Breast epithelium (tissue), 4 donors: ENCODE measurements at regions not wholly inside any gene's neighbourhood (a gene's known extent, or its start where the extent isn't known, plus 50 kb on each side); places are given as distances from the start of the nearest gene placed in this dataset.

ENCODE experiments used
- DNase-seq, 2 donors: peaks; one replicate each; pipeline ENCODE4 v3.0.0-alpha.2; 2019; ENCODE audit warnings: low spot score in 2 of 2
- H3K27ac ChIP-seq, 2 donors: fragments of 200-600 bp; sonication (generic) in 1 of 2; one replicate each; pipeline ENCODE4 v1.5.1; 2016 to 2019; ENCODE audit warnings: mild to moderate bottlenecking in 1 of 2
- H3K27me3 ChIP-seq, 2 donors: fragments of 200-600 bp; sonication (generic) in 1 of 2; one replicate each; pipeline versions ENCODE4 v1.5.1 to v1.6.0; 2017 to 2019; ENCODE audit warnings: control low read depth in 1 of 2, mild to moderate bottlenecking in 1 of 2
- H3K36me3 ChIP-seq: fragments of 200-600 bp; one replicate; pipeline ENCODE4 v1.5.1; 2019
- H3K4me1 ChIP-seq, 2 donors: fragments of 200-600 bp; sonication (generic); one replicate each; pipeline ENCODE4 v1.5.1; 2016 to 2019; ENCODE audit warnings: control low read depth in 1 of 2
- H3K4me3 ChIP-seq, 3 donors: fragments of 200-600 bp; sonication (generic); 1 replicate in 2 of 3; 2 replicates in 1 of 3; pipeline ENCODE4 v1.5.1; 2016 to 2019; ENCODE audit warnings: mild to moderate bottlenecking in 3 of 3, moderate library complexity in 2 of 3
- H3K9me3 ChIP-seq, 2 donors: fragments of 200-600 bp; sonication (generic) in 1 of 2; one replicate each; pipeline ENCODE4 v1.5.1; 2016 to 2019; ENCODE audit warnings: control low read depth in 1 of 2
- POLR2A ChIP-seq: fragments of 450-650 bp; IDR thresholded peaks from one replicate; pipeline ENCODE4 v1.6.1; 2016; ENCODE audit warnings: antibody characterized with exemption, mild to moderate bottlenecking, moderate library complexity
- POLR2AphosphoS5 ChIP-seq, 3 donors: sonication (generic); formaldehyde crosslinking; IDR thresholded peaks; one replicate each; pipeline ENCODE4 v1.6.1; 2017; ENCODE audit warnings: antibody characterized with exemption in 3 of 3
- intact Hi-C: fragments of 100-400 bp; cut with DNase I; formaldehyde crosslinking; loops from one replicate; pipeline ENCODE4 v1.15.1; 2023; ENCODE audit warnings: low total_unique reads
- TF ChIP-seq, protein P1 (sequence below), 3 donors: fragments of 450-650 bp; IDR thresholded peaks; one replicate each; pipeline ENCODE4 v1.5.1; 2016 to 2017; ENCODE audit warnings: antibody characterized with exemption in 3 of 3, mild to moderate bottlenecking in 3 of 3, moderate library complexity in 3 of 3

- intact Hi-C loops: no loop called here
- H3K9me3 ChIP-seq: no peaks in the 10 kb centered on the region
- H3K36me3 ChIP-seq: no peaks in the 10 kb centered on the region
- H3K27me3 ChIP-seq: no peaks in the 10 kb centered on the region
- no peak overlapping the region for H3K4me3 ChIP-seq
- TF ChIP-seq, protein P1, sequence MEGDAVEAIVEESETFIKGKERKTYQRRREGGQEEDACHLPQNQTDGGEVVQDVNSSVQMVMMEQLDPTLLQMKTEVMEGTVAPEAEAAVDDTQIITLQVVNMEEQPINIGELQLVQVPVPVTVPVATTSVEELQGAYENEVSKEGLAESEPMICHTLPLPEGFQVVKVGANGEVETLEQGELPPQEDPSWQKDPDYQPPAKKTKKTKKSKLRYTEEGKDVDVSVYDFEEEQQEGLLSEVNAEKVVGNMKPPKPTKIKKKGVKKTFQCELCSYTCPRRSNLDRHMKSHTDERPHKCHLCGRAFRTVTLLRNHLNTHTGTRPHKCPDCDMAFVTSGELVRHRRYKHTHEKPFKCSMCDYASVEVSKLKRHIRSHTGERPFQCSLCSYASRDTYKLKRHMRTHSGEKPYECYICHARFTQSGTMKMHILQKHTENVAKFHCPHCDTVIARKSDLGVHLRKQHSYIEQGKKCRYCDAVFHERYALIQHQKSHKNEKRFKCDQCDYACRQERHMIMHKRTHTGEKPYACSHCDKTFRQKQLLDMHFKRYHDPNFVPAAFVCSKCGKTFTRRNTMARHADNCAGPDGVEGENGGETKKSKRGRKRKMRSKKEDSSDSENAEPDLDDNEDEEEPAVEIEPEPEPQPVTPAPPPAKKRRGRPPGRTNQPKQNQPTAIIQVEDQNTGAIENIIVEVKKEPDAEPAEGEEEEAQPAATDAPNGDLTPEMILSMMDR (IDR thresholded peaks at IDR 0.05): no peak
- TF ChIP-seq POLR2AphosphoS5 (IDR thresholded peaks at IDR 0.05) (no peak), POLR2A (no peak)
- DNase-seq: no peak
- no peak overlapping the region for H3K27ac ChIP-seq
- H3K4me1 ChIP-seq: no peaks in the 10 kb centered on the region
Measured at GRCh38 chr3:146975032-146975431, 369.9 kb upstream of the PLSCR5 start.

- TF ChIP-seq, protein P1 (IDR thresholded peaks at IDR 0.05): no peak
- TF ChIP-seq POLR2AphosphoS5 (IDR thresholded peaks at IDR 0.05) (no peak), POLR2A (no peak)
- DNase-seq: no peak
- Histone ChIP-seq H3K9me3 (no peaks in the 10 kb centered on the region), H3K4me1 (no peaks in the 10 kb centered on the region), H3K36me3 (no peaks in the 10 kb centered on the region), H3K27me3 (no peaks in the 10 kb centered on the region), H3K27ac (no peak overlapping the region), H3K4me3 (no peak overlapping the region)
- intact Hi-C loops: no loop called here
Measured at GRCh38 chr3:146974001-146974400, 368.9 kb upstream of the PLSCR5 start.

DNA sequence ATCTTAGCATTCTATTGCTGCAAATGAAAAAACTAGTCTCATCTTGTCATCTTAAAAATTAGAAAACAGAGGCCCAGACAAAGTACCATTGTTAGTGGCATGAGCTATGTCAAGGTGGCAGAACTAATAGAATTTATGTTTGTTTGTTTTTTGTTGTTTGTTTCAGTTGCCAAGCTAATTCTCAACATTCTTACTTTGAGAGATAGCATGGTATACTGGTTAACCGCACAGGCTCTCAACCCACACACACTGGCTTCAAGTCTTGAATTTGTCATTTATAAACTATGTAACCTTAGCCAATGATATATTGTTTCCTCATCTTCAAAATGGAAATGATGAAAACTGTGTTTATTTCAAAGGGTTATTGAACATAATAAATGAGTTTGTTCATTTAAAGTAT is 367.6 kb upstream of the PLSCR5 start:
- no peaks in the 10 kb centered on the region for H3K27me3 ChIP-seq
- no peaks in the 10 kb centered on the region for H3K36me3 ChIP-seq
- no peak overlapping the region for H3K4me3 ChIP-seq
- TF ChIP-seq POLR2AphosphoS5 (IDR thresholded peaks at IDR 0.05): no peak
- TF ChIP-seq, protein P1 (IDR thresholded peaks at IDR 0.05): no peak
- TF ChIP-seq POLR2A: no peak
- H3K9me3 ChIP-seq: no peaks in the 10 kb centered on the region
- H3K27ac ChIP-seq: no peak overlapping the region
- DNase-seq: no peak
- no peaks in the 10 kb centered on the region for H3K4me1 ChIP-seq
- intact Hi-C loops: no loop called here

DNA sequence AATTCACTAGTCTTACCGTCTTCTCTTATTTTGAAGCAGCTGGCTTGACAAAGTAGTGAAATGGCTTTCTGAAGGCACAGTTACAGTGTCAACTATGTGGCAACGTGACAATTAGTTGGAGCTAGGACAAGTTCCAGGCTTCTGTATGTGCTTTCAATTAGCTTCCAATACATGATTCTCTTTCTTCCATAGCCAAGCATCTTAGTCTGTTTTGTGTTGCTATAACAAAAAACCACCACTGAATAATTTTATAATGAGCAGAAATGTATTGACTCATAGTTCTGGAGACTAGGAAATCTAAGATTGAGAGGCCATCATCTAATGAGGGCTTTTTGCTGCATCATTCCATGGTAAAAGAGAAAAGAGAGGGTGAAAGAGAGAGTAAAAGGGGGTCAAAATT is 365.1 kb upstream of the PLSCR5 start:
- H3K36me3 ChIP-seq: no peaks in the 10 kb centered on the region
- H3K27ac ChIP-seq: no peak overlapping the region
- TF ChIP-seq, protein P1 (IDR thresholded peaks at IDR 0.05): no peak
- TF ChIP-seq POLR2A (no peak), POLR2AphosphoS5 (IDR thresholded peaks at IDR 0.05) (no peak)
- H3K4me1 ChIP-seq: no peaks in the 10 kb centered on the region
- DNase-seq: no peak
- H3K27me3 ChIP-seq: no peaks in the 10 kb centered on the region
- intact Hi-C loops: no loop called here
- H3K9me3 ChIP-seq: no peaks in the 10 kb centered on the region
- H3K4me3 ChIP-seq: no peak overlapping the region

GRCh38 chr3:146969356-146969755 is 364.2 kb upstream of the PLSCR5 start:
- Histone ChIP-seq H3K27ac (no peak overlapping the region), H3K4me1 (no peaks in the 10 kb centered on the region), H3K9me3 (no peaks in the 10 kb centered on the region), H3K27me3 (no peaks in the 10 kb centered on the region), H3K4me3 (no peak overlapping the region), H3K36me3 (no peaks in the 10 kb centered on the region)
- intact Hi-C loops: no loop called here
- DNase-seq: no peak
- TF ChIP-seq, protein P1 (IDR thresholded peaks at IDR 0.05): no peak
- TF ChIP-seq POLR2AphosphoS5 (IDR thresholded peaks at IDR 0.05) (no peak), POLR2A (no peak)
